ENCODE measurements at regions not wholly inside any gene's neighbourhood (a gene's known extent, or its start where the extent isn't known, plus 50 kb on each side); places are given as distances from the start of the nearest gene placed in this dataset.

DNA sequence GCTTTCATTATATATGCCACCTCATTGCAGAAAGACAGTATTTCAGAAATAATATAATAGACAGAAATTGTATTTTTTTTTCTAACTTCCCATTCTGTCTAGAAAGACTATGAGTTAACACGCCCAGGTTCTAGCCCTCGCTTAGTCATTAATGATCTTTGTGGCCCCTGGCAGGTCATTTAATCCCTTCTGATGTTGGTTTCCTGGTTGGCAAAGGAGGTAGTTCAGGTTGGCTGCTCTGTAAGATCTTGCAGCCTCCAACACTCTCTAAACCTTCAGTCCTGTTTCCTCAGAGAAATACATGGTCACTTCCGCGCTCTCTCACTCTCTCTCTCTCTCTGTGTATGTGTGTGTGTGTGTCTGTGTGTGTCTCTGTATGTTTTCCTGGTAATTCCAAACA is 156.3 kb upstream of the NOCT start:
- Histone ChIP-seq H3K27me3 (no peaks in the 10 kb centered on the region), H3K36me3 (no peaks in the 10 kb centered on the region), H3K27ac (no peak overlapping the region), H3K4me3 (no peak overlapping the region), H3K9me3 (no peaks in the 10 kb centered on the region), H3K4me1 (no peaks in the 10 kb centered on the region)
- intact Hi-C loops (cut with DNase I; ENCODE audit: low total_unique reads) (no loop called here), in situ Hi-C loops (cut with MboI; ENCODE audit: low pct_ligation_motif_present in 1 of 4, low pct_unique_long_range_greater_than_20kb in 1 of 4, low sequenced_read_pairs in 3 of 4) (loop anchor here in 2 of 4 donors (25.0 kb wide), 1 partner anchor 822 kb away; no protein-coding TSS in a partner anchor)
- no peak for DNase-seq
- 69 to 83% methylated on average over 4 of the region's 4 CpGs for WGBS, 2 donors (ENCODE audit: low coverage in 1 of 2)
- TF ChIP-seq CTCF (IDR thresholded peaks at IDR 0.05) = no peak
- TF ChIP-seq POLR2AphosphoS5 (IDR thresholded peaks at IDR 0.05) = no peak
- TF ChIP-seq POLR2A (IDR thresholded peaks at IDR 0.05) = no peak
- no peak for TF ChIP-seq EP300 (IDR thresholded peaks at IDR 0.05; ENCODE audit: low read depth)

GRCh38 chr4:138858419-138858818 is 157.2 kb upstream of the NOCT start:
- Histone ChIP-seq H3K27me3 (no peaks in the 10 kb centered on the region), H3K4me1 (no peaks in the 10 kb centered on the region), H3K9me3 (no peaks in the 10 kb centered on the region), H3K36me3 (no peaks in the 10 kb centered on the region), H3K4me3 (no peak overlapping the region), H3K27ac (no peak overlapping the region)
- TF ChIP-seq CTCF (IDR thresholded peaks at IDR 0.05) (no peak), POLR2AphosphoS5 (IDR thresholded peaks at IDR 0.05) (no peak)
- intact Hi-C loops (cut with DNase I; ENCODE audit: low total_unique reads) (no loop called here), in situ Hi-C loops (cut with MboI; ENCODE audit: low pct_ligation_motif_present in 1 of 4, low pct_unique_long_range_greater_than_20kb in 1 of 4, low sequenced_read_pairs in 3 of 4) (loop anchor here in 2 of 4 donors (25.0 kb wide), 1 partner anchor 821 kb away; no protein-coding TSS in a partner anchor)
- DNase-seq = no peak

DNA sequence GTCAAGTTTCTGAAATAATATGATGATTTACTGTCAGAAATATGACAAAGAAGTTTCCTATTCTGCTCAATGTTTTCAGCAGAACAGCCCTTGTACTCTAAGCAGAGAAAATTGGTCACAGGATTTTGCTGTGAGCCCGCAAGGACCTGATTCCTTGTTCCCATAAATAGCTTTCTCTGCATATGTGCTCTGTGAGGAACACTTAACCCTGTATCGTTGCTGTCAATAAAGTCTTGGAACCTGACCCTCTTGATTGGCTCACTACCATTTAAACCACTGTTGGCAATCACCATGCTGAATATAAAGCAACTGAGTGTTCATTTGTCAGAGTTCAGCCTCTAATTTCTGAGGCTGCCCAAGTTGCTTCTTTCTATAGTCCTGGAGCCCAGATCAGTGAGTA is 158.2 kb upstream of the NOCT start:
- no peak overlapping the region for H3K27ac ChIP-seq
- intact Hi-C loops (cut with DNase I; ENCODE audit: low total_unique reads) (no loop called here), in situ Hi-C loops (cut with MboI; ENCODE audit: low pct_ligation_motif_present in 1 of 4, low pct_unique_long_range_greater_than_20kb in 1 of 4, low sequenced_read_pairs in 3 of 4) (loop anchor here in 2 of 4 donors (25.0 kb wide), 1 partner anchor 820 kb away; no protein-coding TSS in a partner anchor)
- whole genome bisulfite sequencing, 2 donors (ENCODE audit: low coverage in 1 of 2) = 67 to 69% methylated on average over 2 of the region's 2 CpGs
- no peaks in the 10 kb centered on the region for H3K9me3 ChIP-seq
- H3K27me3 ChIP-seq = no peaks in the 10 kb centered on the region
- no peak overlapping the region for H3K4me3 ChIP-seq
- no peaks in the 10 kb centered on the region for H3K4me1 ChIP-seq
- no peaks in the 10 kb centered on the region for H3K36me3 ChIP-seq
- no peak for DNase-seq
- no peak for TF ChIP-seq POLR2A (IDR thresholded peaks at IDR 0.05)
- TF ChIP-seq POLR2AphosphoS5 (IDR thresholded peaks at IDR 0.05) = no peak
- no peak for TF ChIP-seq CTCF (IDR thresholded peaks at IDR 0.05)
- no peak for TF ChIP-seq EP300 (IDR thresholded peaks at IDR 0.05; ENCODE audit: low read depth)

GRCh38 chr4:138852681-138853080 is 162.9 kb upstream of the NOCT start:
- 85 to 86% methylated on average over 2 of the region's 2 CpGs for WGBS, 2 donors (ENCODE audit: low coverage in 1 of 2)
- TF ChIP-seq EP300 (IDR thresholded peaks at IDR 0.05; ENCODE audit: low read depth) (no peak), POLR2AphosphoS5 (IDR thresholded peaks at IDR 0.05) (no peak), CTCF (IDR thresholded peaks at IDR 0.05) (no peak), POLR2A (IDR thresholded peaks at IDR 0.05) (no peak)
- H3K4me3 ChIP-seq = no peak overlapping the region
- H3K27ac ChIP-seq = no peak overlapping the region
- in situ Hi-C loops (cut with MboI; ENCODE audit: low pct_ligation_motif_present in 1 of 4, low pct_unique_long_range_greater_than_20kb in 1 of 4, low sequenced_read_pairs in 3 of 4) = loop anchor here in 2 of 4 donors (25.0 kb wide), 1 partner anchor 815 kb away; no protein-coding TSS in a partner anchor
- no peak for DNase-seq
- H3K4me1 ChIP-seq = no peaks in the 10 kb centered on the region
- H3K27me3 ChIP-seq = peaks cover 3% of the 10 kb centered on the region
- intact Hi-C loops (cut with DNase I; ENCODE audit: low total_unique reads) = no loop called here
- no peaks in the 10 kb centered on the region for H3K9me3 ChIP-seq
- H3K36me3 ChIP-seq = no peaks in the 10 kb centered on the region
